CD4-positive, CD25-positive, alpha-beta regulatory T cell (primary cell): ENCODE measurements at regions not wholly inside any gene's neighbourhood (a gene's known extent, or its start where the extent isn't known, plus 50 kb on each side); places are given as distances from the start of the nearest gene placed in this dataset.

Experiments used
- ATAC-seq, 2 donors: fragments of 150-1000 bp; cut with Tn5 transposase; one replicate each; pipeline ENCODE4 v1.10.0; 2021; ENCODE audit warnings: low read depth in 2 of 2, moderate number of reproducible peaks in 2 of 2, moderate library complexity in 1 of 2
- DNase-seq, 3 donors: peaks; one replicate each; pipeline versions ENCODE4 v3.0.0 to v3.0.0-alpha.2; 2012 to 2022; ENCODE audit warnings: mixed read lengths in 1 of 3
- H3K27ac ChIP-seq: one replicate; pipeline ENCODE4 v1.7.0; 2013; ENCODE audit warnings: mild to moderate bottlenecking, low read length; ENCODE audit not compliant: insufficient read depth, poor library complexity, severe bottlenecking
- H3K27me3 ChIP-seq: one replicate; pipeline ENCODE4 v1.7.0; 2013; ENCODE audit warnings: low read length; ENCODE audit not compliant: control insufficient read depth, insufficient read depth
- H3K36me3 ChIP-seq: one replicate; pipeline ENCODE4 v1.7.0; 2013; ENCODE audit warnings: mild to moderate bottlenecking, low read length, moderate library complexity; ENCODE audit not compliant: control insufficient read depth, insufficient read depth
- H3K4me1 ChIP-seq: 2 replicates; pipeline ENCODE4 v1.7.0; 2013; ENCODE audit warnings: mild to moderate bottlenecking, low read length; ENCODE audit not compliant: insufficient read depth, control insufficient read depth, poor library complexity, severe bottlenecking
- H3K4me3 ChIP-seq: one replicate; pipeline ENCODE4 v1.7.0; 2013; ENCODE audit warnings: low read depth, mild to moderate bottlenecking, low read length, moderate library complexity
- H3K9me3 ChIP-seq, 2 experiments: 1 replicate in 1 of 2; 2 replicates in 1 of 2; pipeline ENCODE4 v1.7.0; 2013; ENCODE audit warnings: low read length in 2 of 2, mild to moderate bottlenecking in 1 of 2, moderate library complexity in 1 of 2; ENCODE audit not compliant: control insufficient read depth in 2 of 2
- H3K27ac Mint-ChIP-seq, 3 donors: one replicate each; pipeline ENCODE4 v1.8.0; 2020 to 2022; ENCODE audit warnings: mild to moderate bottlenecking in 3 of 3, mixed read lengths in 3 of 3, moderate library complexity in 2 of 3
- H3K27me3 Mint-ChIP-seq: one replicate; pipeline ENCODE4 v1.8.0; 2022; ENCODE audit warnings: mild to moderate bottlenecking, mixed read lengths
- H3K36me3 Mint-ChIP-seq: one replicate; pipeline ENCODE4 v1.8.0; 2020; ENCODE audit warnings: mixed read lengths
- H3K4me1 Mint-ChIP-seq, 4 donors: one replicate each; pipeline ENCODE4 v1.8.0; 2020 to 2022; ENCODE audit warnings: mixed read lengths in 4 of 4, mild to moderate bottlenecking in 1 of 4
- H3K4me3 Mint-ChIP-seq, 4 donors: one replicate each; pipeline ENCODE4 v1.8.0; 2020 to 2022; ENCODE audit warnings: mild to moderate bottlenecking in 4 of 4, mixed read lengths in 4 of 4, moderate library complexity in 3 of 4
- H3K9me3 Mint-ChIP-seq, 7 donors: one replicate each; pipeline ENCODE4 v1.8.0; 2020 to 2022; ENCODE audit warnings: mixed read lengths in 7 of 7, mild to moderate bottlenecking in 3 of 7, moderate library complexity in 2 of 7

- ATAC-seq = no peak
- H3K4me3 ChIP-seq = no peak overlapping the region
- H3K4me3 Mint-ChIP-seq = no peak overlapping the region
- peaks cover 3% of the 10 kb centered on the region for H3K27me3 ChIP-seq
- H3K27ac Mint-ChIP-seq = no peak overlapping the region
- H3K9me3 Mint-ChIP-seq = peaks cover 0 to 3% (median 0%) of the 10 kb centered on the region in 7 donors
- no peaks in the 10 kb centered on the region for H3K9me3 ChIP-seq
- no peaks in the 10 kb centered on the region for H3K4me1 ChIP-seq
- H3K27me3 Mint-ChIP-seq = no peaks in the 10 kb centered on the region
- H3K4me1 Mint-ChIP-seq = no peaks in the 10 kb centered on the region
- DNase-seq = no peak
- H3K27ac ChIP-seq = no peak overlapping the region
- H3K36me3 ChIP-seq = no peaks in the 10 kb centered on the region
- no peaks in the 10 kb centered on the region for H3K36me3 Mint-ChIP-seq
These were observed 123.9 kb upstream of the GNAO1 start for GRCh38 chr16:56067406-56067805.

- no peaks in the 10 kb centered on the region for H3K9me3 ChIP-seq
- no peak overlapping the region for H3K4me3 Mint-ChIP-seq
- peaks cover 3% of the 10 kb centered on the region for H3K27me3 ChIP-seq
- H3K27ac Mint-ChIP-seq = no peak overlapping the region
- ATAC-seq = no peak
- H3K4me1 Mint-ChIP-seq = no peaks in the 10 kb centered on the region
- no peaks in the 10 kb centered on the region for H3K36me3 Mint-ChIP-seq
- H3K4me3 ChIP-seq = no peak overlapping the region
- DNase-seq = no peak
- peaks cover 0 to 3% (median 0%) of the 10 kb centered on the region in 7 donors for H3K9me3 Mint-ChIP-seq
- H3K27me3 Mint-ChIP-seq = no peaks in the 10 kb centered on the region
- H3K36me3 ChIP-seq = no peaks in the 10 kb centered on the region
- H3K4me1 ChIP-seq = no peaks in the 10 kb centered on the region
- H3K27ac ChIP-seq = no peak overlapping the region
These were observed 124.7 kb upstream of the GNAO1 start for GRCh38 chr16:56066617-56067016.

GRCh38 chr16:56063111-56063510, 128.2 kb upstream of the GNAO1 start:
- Mint-ChIP-seq H3K4me1 (no peaks in the 10 kb centered on the region), H3K27ac (no peak overlapping the region), H3K9me3 (peaks cover 0 to 2% (median 0%) of the 10 kb centered on the region in 7 donors), H3K27me3 (peaks cover 4% of the 10 kb centered on the region), H3K36me3 (no peaks in the 10 kb centered on the region), H3K4me3 (no peak overlapping the region)
- H3K36me3 ChIP-seq = no peaks in the 10 kb centered on the region
- DNase-seq (no peak), ATAC-seq (no peak)
- H3K9me3 ChIP-seq = no peaks in the 10 kb centered on the region
- no peak overlapping the region for H3K4me3 ChIP-seq
- H3K27me3 ChIP-seq = no peaks in the 10 kb centered on the region
- no peaks in the 10 kb centered on the region for H3K4me1 ChIP-seq
- no peak overlapping the region for H3K27ac ChIP-seq

- no peak overlapping the region for H3K4me3 Mint-ChIP-seq
- H3K27ac Mint-ChIP-seq = no peak overlapping the region
- H3K4me3 ChIP-seq = no peak overlapping the region
- no peaks in the 10 kb centered on the region for H3K4me1 Mint-ChIP-seq
- no peaks in the 10 kb centered on the region for H3K36me3 ChIP-seq
- ATAC-seq (no peak), DNase-seq (no peak)
- no peaks in the 10 kb centered on the region for H3K9me3 ChIP-seq
- H3K27me3 Mint-ChIP-seq = peaks cover 11% of the 10 kb centered on the region
- no peaks in the 10 kb centered on the region for H3K36me3 Mint-ChIP-seq
- H3K27me3 ChIP-seq = no peaks in the 10 kb centered on the region
- H3K9me3 Mint-ChIP-seq = peaks cover 0 to 8% (median 0%) of the 10 kb centered on the region in 7 donors
- no peak overlapping the region for H3K27ac ChIP-seq
- H3K4me1 ChIP-seq = no peaks in the 10 kb centered on the region
These were observed 134.1 kb upstream of the GNAO1 start for GRCh38 chr16:56057151-56057550.

- Histone ChIP-seq H3K27ac (no peak overlapping the region), H3K4me3 (no peak overlapping the region), H3K4me1 (no peaks in the 10 kb centered on the region), H3K36me3 (no peaks in the 10 kb centered on the region), H3K9me3 (no peaks in the 10 kb centered on the region), H3K27me3 (no peaks in the 10 kb centered on the region)
- Mint-ChIP-seq H3K9me3 (peaks cover 0 to 6% (median 0%) of the 10 kb centered on the region in 7 donors), H3K27ac (no peak overlapping the region), H3K27me3 (peaks cover 1% of the 10 kb centered on the region), H3K4me1 (no peaks in the 10 kb centered on the region), H3K36me3 (no peaks in the 10 kb centered on the region), H3K4me3 (no peak overlapping the region)
- ATAC-seq (no peak), DNase-seq (no peak)
These were observed 140.4 kb upstream of the GNAO1 start for GRCh38 chr16:56050916-56051315.

- Histone ChIP-seq H3K36me3 (no peaks in the 10 kb centered on the region), H3K27me3 (no peaks in the 10 kb centered on the region), H3K4me1 (no peaks in the 10 kb centered on the region), H3K27ac (no peak overlapping the region), H3K9me3 (no peaks in the 10 kb centered on the region), H3K4me3 (no peak overlapping the region)
- Mint-ChIP-seq H3K4me3 (no peak overlapping the region), H3K4me1 (no peaks in the 10 kb centered on the region), H3K27me3 (no peaks in the 10 kb centered on the region), H3K36me3 (no peaks in the 10 kb centered on the region), H3K27ac (no peak overlapping the region), H3K9me3 (peaks cover 0 to 2% (median 0%) of the 10 kb centered on the region in 7 donors)
- no peak for DNase-seq
- peak in 1 of 2 donors; percentile 40 for ATAC-seq
These were observed 142.7 kb upstream of the GNAO1 start for GRCh38 chr16:56048425-56049105.

GRCh38 chr16:56047307-56048234, 143.7 kb upstream of the GNAO1 start:
- no peak overlapping the region for H3K4me3 ChIP-seq
- DNase-seq (no peak), ATAC-seq (no peak)
- no peaks in the 10 kb centered on the region for H3K4me1 ChIP-seq
- Mint-ChIP-seq H3K27me3 (peaks cover 3% of the 10 kb centered on the region), H3K4me3 (no peak overlapping the region), H3K4me1 (no peaks in the 10 kb centered on the region), H3K36me3 (no peaks in the 10 kb centered on the region), H3K27ac (no peak overlapping the region), H3K9me3 (peaks cover 0 to 2% (median 0%) of the 10 kb centered on the region in 7 donors)
- no peak overlapping the region for H3K27ac ChIP-seq
- no peaks in the 10 kb centered on the region for H3K9me3 ChIP-seq
- no peaks in the 10 kb centered on the region for H3K27me3 ChIP-seq
- no peaks in the 10 kb centered on the region for H3K36me3 ChIP-seq
